ENCODE measurements at regions not wholly inside any gene's neighbourhood (a gene's known extent, or its start where the extent isn't known, plus 50 kb on each side); places are given as distances from the start of the nearest gene placed in this dataset.

GRCh38 chr3:70754314-70754713 lies 441.9 kb upstream of the MDFIC2 start:
- ChIA-PET CTCF (interaction anchor here (0.5 to 0.6 kb wide), 2 partner anchors 16 to 268 kb away, joined by 3 to 5 read pairs; no protein-coding TSS in a partner anchor), POLR2A (ENCODE audit: low non-redundant PET) (no interaction called here)
- TF ChIP-seq CTCF (conservative IDR thresholded peaks at IDR 0.05; ENCODE audit: low read depth), result no peak
- no peak for DNase-seq (ENCODE audit: low spot score)
- no peak overlapping the region for H3K27ac ChIP-seq

- DNase-seq (ENCODE audit: low spot score), result no peak
- H3K27ac ChIP-seq, result no peak overlapping the region
- TF ChIP-seq CTCF (conservative IDR thresholded peaks at IDR 0.05; ENCODE audit: low read depth), result no peak
- POLR2A ChIA-PET (ENCODE audit: low non-redundant PET), result no interaction called here
- CTCF ChIA-PET, result interaction anchor here (0.5 to 0.6 kb wide), 3 partner anchors 11 to 1521 kb away, joined by 3 to 4 read pairs (median 3); no protein-coding TSS in a partner anchor
Observed at GRCh38 chr3:70753572-70753971, 441.1 kb upstream of the MDFIC2 start.

- no peak for DNase-seq (ENCODE audit: low spot score)
- TF ChIP-seq CTCF (conservative IDR thresholded peaks at IDR 0.05; ENCODE audit: low read depth), result no peak
- ChIA-PET CTCF (no interaction called here), POLR2A (ENCODE audit: low non-redundant PET) (no interaction called here)
- H3K27ac ChIP-seq, result no peak overlapping the region
Observed at GRCh38 chr3:70752051-70752450, 439.6 kb upstream of the MDFIC2 start.

GRCh38 chr3:70749122-70749521 lies 436.7 kb upstream of the MDFIC2 start:
- no peak for TF ChIP-seq CTCF (conservative IDR thresholded peaks at IDR 0.05; ENCODE audit: low read depth)
- no peak for DNase-seq (ENCODE audit: low spot score)
- no peak overlapping the region for H3K27ac ChIP-seq
- ChIA-PET CTCF (interaction anchor here (0.9 kb wide), 1 partner anchor 642 kb away, joined by 4 read pairs; no protein-coding TSS in a partner anchor), POLR2A (ENCODE audit: low non-redundant PET) (no interaction called here)

- no peak for TF ChIP-seq CTCF (conservative IDR thresholded peaks at IDR 0.05; ENCODE audit: low read depth)
- CTCF ChIA-PET, result interaction anchor here (0.6 to 0.9 kb wide), 2 partner anchors 292 to 641 kb away, joined by 4 read pairs; no protein-coding TSS in a partner anchor
- no peak for DNase-seq (ENCODE audit: low spot score)
- POLR2A ChIA-PET (ENCODE audit: low non-redundant PET), result no interaction called here
- no peak overlapping the region for H3K27ac ChIP-seq
Observed at GRCh38 chr3:70748593-70748992, 436.2 kb upstream of the MDFIC2 start.

GRCh38 chr3:70747847-70748246 lies 435.4 kb upstream of the MDFIC2 start:
- POLR2A ChIA-PET (ENCODE audit: low non-redundant PET), result no interaction called here
- CTCF ChIA-PET, result interaction anchor here (0.6 kb wide), 1 partner anchor 291 kb away, joined by 4 read pairs; no protein-coding TSS in a partner anchor
- H3K27ac ChIP-seq, result no peak overlapping the region
- TF ChIP-seq CTCF (conservative IDR thresholded peaks at IDR 0.05; ENCODE audit: low read depth), result no peak
- DNase-seq (ENCODE audit: low spot score), result no peak

All from RWPE1 (cell line).